GM19395 (cell line): ENCODE measurements at regions not wholly inside any gene's neighbourhood (a gene's known extent, or its start where the extent isn't known, plus 50 kb on each side); places are given as distances from the start of the nearest gene placed in this dataset.
"Not testable (repeated sequence)": the region's sequence is repeated elsewhere in the genome, so short reads cannot be mapped to it uniquely, and the experiment has no call there.

ENCODE experiments used
- ATAC-seq: cut with Tn5 transposase; IDR thresholded peaks from one replicate; pipeline ENCODE4 v1.9.1; 2021; ENCODE audit warnings: mild to moderate bottlenecking, moderate library complexity; ENCODE audit not compliant: unreplicated experiment

GRCh38 chr3:160094562-160094961 lies 105.9 kb downstream of the IL12A start:
- ATAC-seq, result no peak

- ATAC-seq, result no peak
These were observed 108.8 kb downstream of the IL12A start for GRCh38 chr3:160097478-160097877.

- peak; percentile 65 for ATAC-seq
These were observed 109.8 kb downstream of the IL12A start for GRCh38 chr3:160098261-160098908.

- no peak for ATAC-seq
These were observed 110.4 kb downstream of the IL12A start for GRCh38 chr3:160098926-160099626.

GRCh38 chr3:160099834-160100233 lies 111.2 kb downstream of the IL12A start:
- ATAC-seq, result peak; percentile 68

- no peak for ATAC-seq
These were observed 112.0 kb downstream of the IL12A start for GRCh38 chr3:160100610-160101009.

- not testable (repeated sequence) for ATAC-seq
These were observed 113.4 kb downstream of the IL12A start for GRCh38 chr3:160102001-160102400.

- no peak for ATAC-seq
These were observed 114.8 kb downstream of the IL12A start for GRCh38 chr3:160103397-160103796.

- no peak for ATAC-seq
These were observed 117.4 kb downstream of the IL12A start for GRCh38 chr3:160105907-160106584.

GRCh38 chr3:160106905-160107861 lies 118.0 kb upstream of the C3orf80 start:
- ATAC-seq, result no peak

GRCh38 chr3:160108362-160108761 lies 116.9 kb upstream of the C3orf80 start:
- no peak for ATAC-seq

- ATAC-seq, result no peak
These were observed 112.7 kb upstream of the C3orf80 start for GRCh38 chr3:160112481-160112880.

GRCh38 chr3:160112996-160113395 lies 112.2 kb upstream of the C3orf80 start:
- no peak for ATAC-seq

GRCh38 chr3:160114355-160114995 lies 110.7 kb upstream of the C3orf80 start:
- no peak for ATAC-seq

- no peak for ATAC-seq
These were observed 109.8 kb upstream of the C3orf80 start for GRCh38 chr3:160115387-160115786.

- ATAC-seq, result no peak
These were observed 101.0 kb upstream of the C3orf80 start for GRCh38 chr3:160124224-160124623.

GRCh38 chr3:160125258-160125657 lies 100.0 kb upstream of the C3orf80 start:
- no peak for ATAC-seq

- no peak for ATAC-seq
These were observed 99.2 kb upstream of the C3orf80 start for GRCh38 chr3:160126051-160126450.

- no peak for ATAC-seq
These were observed 98.5 kb upstream of the C3orf80 start for GRCh38 chr3:160126761-160127160.

GRCh38 chr3:160127308-160127707 lies 97.9 kb upstream of the C3orf80 start:
- ATAC-seq, result peak; percentile 59
